ENCODE measurements at regions not wholly inside any gene's neighbourhood (a gene's known extent, or its start where the extent isn't known, plus 50 kb on each side); places are given as distances from the start of the nearest gene placed in this dataset.

- Histone ChIP-seq H2BK15ac (ENCODE audit: low read depth, low read length) (no peak overlapping the region), H4K8ac (ENCODE audit: low read depth in 2 of 2, low read length in 2 of 2) (no peak overlapping the region), H3K18ac (ENCODE audit: low read depth, low read length) (no peak overlapping the region), H2AK5ac (ENCODE audit: low read depth, low read length) (no peak overlapping the region), H3K79me1 (ENCODE audit: low read depth in 1 of 2, low read length in 2 of 2) (no peaks in the 10 kb centered on the region), H4K91ac (ENCODE audit: insufficient read depth, low read depth, low read length) (no peak overlapping the region), H4K5ac (ENCODE audit: low read depth, low read length) (no peak overlapping the region), H3K36me3 (ENCODE audit: control insufficient read depth, insufficient read depth, low read length) (no peaks in the 10 kb centered on the region), H3K27ac (ENCODE audit: insufficient read depth, low read length) (no peak overlapping the region), H2BK20ac (ENCODE audit: low read depth, low read length) (no peak overlapping the region), H4K20me1 (ENCODE audit: insufficient read depth, low read length) (no peaks in the 10 kb centered on the region), H2BK120ac (ENCODE audit: low read depth, low read length) (no peak overlapping the region), H3K4me1 (ENCODE audit: control insufficient read depth, insufficient read depth, low read length) (peaks cover 8% of the 10 kb centered on the region), H3K23ac (ENCODE audit: low read depth, low read length) (no peak overlapping the region), H3K9me3 (ENCODE audit: control insufficient read depth, insufficient read depth, low read length) (no peaks in the 10 kb centered on the region; the same call in 1 of the 2 replicates), H3K9ac (ENCODE audit: low read depth, low read length) (no peak overlapping the region), H2AK9ac (replicated peaks; ENCODE audit: low read depth, low read length, poor library complexity) (no peak overlapping the region), H3K4ac (ENCODE audit: low read depth, low read length) (no peak overlapping the region), H3K9me1 (ENCODE audit: insufficient read depth, low read length) (peaks cover 11% of the 10 kb centered on the region; the same call in 1 of the 2 replicates), H3K4me3 (ENCODE audit: insufficient read depth, low read depth, low read length) (no peak overlapping the region), H2BK5ac (ENCODE audit: low read depth, low read length, poor library complexity, severe bottlenecking) (no peak overlapping the region), H2AFZ (replicated peaks; ENCODE audit: low read length, poor library complexity) (no peak overlapping the region), H3K56ac (ENCODE audit: extremely low read depth, insufficient read depth, low read length) (no peak overlapping the region), H3K27me3 (ENCODE audit: control insufficient read depth, insufficient read depth, low read length) (peaks cover 8% of the 10 kb centered on the region), H3K4me2 (ENCODE audit: low read depth, low read length) (no peak overlapping the region), H3K14ac (replicated peaks; ENCODE audit: low read depth, low read length) (no peak overlapping the region)
- in situ Hi-C loops (cut with MboI; ENCODE audit: low sequenced_read_pairs) (no loop called here), dilution Hi-C loops (cut with HindIII; ENCODE audit: low sequenced_read_pairs, unreplicated experiment) (no loop called here), intact Hi-C loops (cut with micrococcal nuclease) (no loop called here)
- no TSS peak for BruUV-seq (replicated peaks)
- DNase-seq (no peak), ATAC-seq (ENCODE audit: low read depth) (no peak)
- WGBS, 2 experiments (ENCODE audit: extremely low coverage in 2 of 2, insufficient read length in 1 of 2), result 66% methylated on average over 4 of the region's 7 CpGs; no CpG with 5 or more reads in 1 of the 2 experiments
- ChIA-PET POLR2A (ENCODE audit: unreplicated experiment) (no interaction called here), CTCF (no interaction called here)
- TF ChIP-seq RAD21 (IDR thresholded peaks at IDR 0.05; ENCODE audit: low read length) (no peak), CEBPB (IDR thresholded peaks at IDR 0.05; ENCODE audit: low read depth, low read length) (no peak), POLR2A (IDR thresholded peaks at IDR 0.05; ENCODE audit: low read depth, low read length) (no peak), BHLHE40 (IDR thresholded peaks at IDR 0.05; ENCODE audit: low read depth, low read length) (no peak), CTCF (conservative IDR thresholded peaks at IDR 0.05; ENCODE audit: low read depth, low read length) (no peak), RCOR1 (IDR thresholded peaks at IDR 0.05; ENCODE audit: insufficient replicate concordance, low read length) (no peak), RFX5 (IDR thresholded peaks at IDR 0.05; ENCODE audit: low read depth, low read length) (no peak), SMC3 (IDR thresholded peaks at IDR 0.05; ENCODE audit: low read depth, low read length) (no peak), MAZ (IDR thresholded peaks at IDR 0.05; ENCODE audit: borderline replicate concordance, low read depth, low read length) (no peak), FOS (IDR thresholded peaks at IDR 0.05; ENCODE audit: low read depth, low read length) (no peak), USF2 (IDR thresholded peaks at IDR 0.05; ENCODE audit: low read depth, low read length) (no peak), NFE2L2 (IDR thresholded peaks at IDR 0.05; ENCODE audit: low read depth, low read length) (no peak), ELK1 (IDR thresholded peaks at IDR 0.05; ENCODE audit: borderline replicate concordance, low read depth, low read length) (no peak), MXI1 (IDR thresholded peaks at IDR 0.05; ENCODE audit: borderline replicate concordance, low read depth, low read length) (no peak), MAFK (IDR thresholded peaks at IDR 0.05; ENCODE audit: low read depth, low read length) (no peak)
These were observed 83.5 kb upstream of the BCL6 start for GRCh38 chr3:187828579-187829452.

Data from IMR-90 (cell line).